HG03571 (cell line): ENCODE measurements at regions not wholly inside any gene's neighbourhood (a gene's known extent, or its start where the extent isn't known, plus 50 kb on each side); places are given as distances from the start of the nearest gene placed in this dataset.

Source experiments
- ATAC-seq: cut with Tn5 transposase; IDR thresholded peaks from one replicate; pipeline ENCODE4 v1.9.1; 2021; ENCODE audit not compliant: unreplicated experiment

DNA sequence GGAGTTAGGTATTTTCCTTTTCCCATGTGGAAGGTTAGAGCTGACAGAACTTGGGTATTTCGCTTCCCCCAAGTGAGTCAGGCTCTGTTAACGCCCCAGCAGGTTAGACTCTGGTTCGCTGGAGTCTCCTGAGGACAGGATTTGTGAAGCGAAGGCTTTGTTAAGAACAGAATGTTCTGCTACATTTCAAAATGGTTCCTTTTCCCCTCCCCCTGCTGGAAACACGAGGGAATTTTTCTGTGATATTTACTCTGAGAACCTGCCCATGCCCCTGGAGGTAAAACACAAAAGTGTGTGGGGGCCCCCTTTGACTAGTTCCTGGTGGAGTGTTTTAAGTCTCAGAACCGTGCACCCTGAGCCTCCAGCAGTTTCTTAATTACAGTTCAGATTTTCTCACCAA is 731.4 kb upstream of the CITED2 start:
- ATAC-seq = no peak

DNA sequence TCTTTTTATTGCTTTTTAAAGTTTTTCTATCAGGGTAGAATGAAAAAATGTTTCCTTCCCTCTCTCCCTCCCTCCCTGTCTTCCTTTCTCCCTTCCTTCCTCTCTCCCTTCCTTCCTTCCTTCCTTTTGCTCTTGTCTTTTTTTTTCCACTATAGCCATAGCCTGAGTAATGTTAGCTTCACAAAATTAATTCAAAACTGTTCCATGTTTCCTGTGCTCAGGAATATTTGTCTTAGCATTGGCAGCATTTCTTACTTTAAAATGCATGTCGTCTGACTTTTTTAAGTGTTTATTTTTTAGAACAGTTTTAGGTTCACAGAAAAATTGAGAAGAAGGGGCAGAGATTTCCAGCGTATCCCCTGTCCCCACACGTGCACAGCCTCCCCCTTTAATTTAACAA is 730.8 kb upstream of the CITED2 start:
- no peak for ATAC-seq

- ATAC-seq = no peak
Observed at GRCh38 chr6:140101818-140102217, 727.4 kb upstream of the CITED2 start.

DNA sequence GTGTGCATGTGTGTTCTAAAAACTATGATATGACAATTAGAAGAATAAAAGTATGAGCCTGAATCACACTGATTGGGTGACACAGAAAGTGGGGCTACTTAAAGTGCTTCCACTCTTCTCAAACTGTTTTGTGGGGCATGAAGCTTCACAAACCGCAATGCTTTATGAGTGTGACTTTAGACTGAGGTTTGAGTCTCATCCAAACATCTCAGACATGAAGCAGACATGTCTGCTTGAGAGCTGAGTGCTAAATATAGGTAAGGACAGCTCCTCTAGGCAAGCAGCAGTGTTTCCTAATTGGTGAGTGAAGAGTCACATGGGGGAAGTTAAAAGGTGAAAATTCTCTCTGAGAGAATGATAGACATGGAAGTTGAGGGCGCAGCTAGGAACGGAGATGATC is 726.9 kb upstream of the CITED2 start:
- ATAC-seq = no peak

- no peak for ATAC-seq
Observed at GRCh38 chr6:140095532-140095931, 721.1 kb upstream of the CITED2 start.

DNA sequence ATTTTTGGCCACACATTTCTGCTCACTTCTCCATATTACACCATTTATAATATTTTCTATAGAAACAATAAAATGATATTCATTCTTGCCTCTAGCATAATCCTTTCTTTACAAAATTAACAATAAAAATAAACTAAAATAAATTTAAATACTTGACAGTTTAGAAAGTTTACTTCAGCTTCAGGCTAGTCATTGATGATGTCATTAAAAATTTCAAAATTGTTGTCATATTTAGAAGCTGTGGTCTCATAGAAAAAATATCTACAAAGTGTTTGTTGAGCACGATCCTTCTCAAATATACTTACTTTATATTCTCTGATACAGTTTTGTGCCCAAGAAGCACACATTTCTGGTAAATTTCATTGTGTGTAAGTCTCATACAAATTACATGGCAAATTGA is 717.4 kb upstream of the CITED2 start:
- no peak for ATAC-seq

- no peak for ATAC-seq
Observed at GRCh38 chr6:140090871-140091270, 716.4 kb upstream of the CITED2 start.

GRCh38 chr6:140083375-140083774 is 708.9 kb upstream of the CITED2 start:
- ATAC-seq = no peak

- no peak for ATAC-seq
Observed at GRCh38 chr6:140082867-140083297, 708.4 kb upstream of the CITED2 start.

GRCh38 chr6:140079328-140079727 is 704.9 kb upstream of the CITED2 start:
- no peak for ATAC-seq

- no peak for ATAC-seq
Observed at GRCh38 chr6:140078561-140079125, 704.2 kb upstream of the CITED2 start.

- no peak for ATAC-seq
Observed at GRCh38 chr6:140077827-140078560, 703.5 kb upstream of the CITED2 start.

GRCh38 chr6:140076105-140076504 is 701.7 kb upstream of the CITED2 start:
- no peak for ATAC-seq

DNA sequence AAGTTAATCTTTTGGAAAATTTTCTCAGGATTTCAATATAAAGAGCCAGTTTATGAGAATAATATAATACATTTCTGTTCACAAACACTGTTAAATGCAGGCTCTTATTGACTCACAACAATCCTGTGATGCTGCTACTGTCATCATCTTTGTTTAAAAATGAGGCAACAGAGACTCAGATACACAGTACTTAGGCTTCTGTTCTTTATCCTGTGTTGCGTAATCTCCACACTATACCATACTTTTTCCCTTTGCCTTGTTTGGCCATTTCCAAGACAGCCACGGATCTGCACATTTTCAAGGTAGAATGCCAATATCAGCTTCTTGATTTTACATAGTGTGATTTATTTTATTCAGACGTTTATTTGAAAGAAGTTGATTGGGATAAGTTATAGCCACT is 699.0 kb upstream of the CITED2 start:
- no peak for ATAC-seq

DNA sequence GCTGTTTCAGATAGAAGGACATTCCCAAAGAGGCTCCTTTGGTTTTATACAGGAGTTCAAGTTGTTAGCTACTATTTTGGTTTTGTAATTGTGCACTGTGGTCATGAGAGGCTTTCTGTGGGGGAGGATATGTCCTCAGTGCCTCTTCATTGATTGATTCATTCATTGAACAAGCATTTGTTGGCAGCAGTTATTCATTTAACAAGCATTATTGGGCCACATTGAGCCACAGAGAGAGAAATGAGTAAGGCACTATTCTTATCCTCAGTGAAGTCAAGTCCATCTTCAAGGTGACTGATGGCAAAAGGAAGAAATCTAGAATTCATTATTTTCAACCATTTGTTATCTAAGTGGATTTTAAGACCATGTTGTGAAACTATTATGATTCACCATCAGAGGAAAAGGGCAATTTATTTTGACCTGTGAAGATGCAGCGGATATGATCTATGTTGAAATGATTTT is 697.2 kb upstream of the CITED2 start:
- no peak for ATAC-seq

DNA sequence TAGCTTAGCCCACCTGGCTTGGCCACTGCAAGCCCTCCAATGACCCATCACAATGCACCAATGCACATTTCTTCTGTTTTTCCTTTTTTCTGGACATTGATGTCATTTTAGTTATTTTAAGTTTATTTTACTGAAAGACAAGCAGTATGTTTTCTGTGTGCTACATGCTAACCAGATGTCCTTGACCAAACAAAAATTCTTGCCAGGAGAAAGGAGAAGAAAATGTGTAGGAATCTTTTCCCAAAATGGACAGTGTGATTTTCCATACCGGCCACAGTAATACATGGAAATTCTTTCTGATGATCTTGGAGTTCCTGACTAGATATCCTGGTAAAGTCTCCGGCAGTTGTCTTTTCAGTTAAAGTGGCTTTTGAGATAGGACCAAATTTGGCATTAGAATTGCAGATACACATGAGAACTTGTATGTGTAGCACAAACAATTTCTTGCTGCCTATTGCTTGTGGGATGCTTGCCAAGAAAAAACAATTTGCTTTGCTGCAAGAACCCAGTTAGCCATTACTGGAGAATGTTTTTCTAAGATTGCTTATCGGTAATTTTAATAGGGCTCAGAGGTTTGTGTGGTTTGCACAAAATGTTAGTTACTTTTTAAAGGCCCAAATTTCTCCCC is 696.5 kb upstream of the CITED2 start:
- no peak for ATAC-seq

DNA sequence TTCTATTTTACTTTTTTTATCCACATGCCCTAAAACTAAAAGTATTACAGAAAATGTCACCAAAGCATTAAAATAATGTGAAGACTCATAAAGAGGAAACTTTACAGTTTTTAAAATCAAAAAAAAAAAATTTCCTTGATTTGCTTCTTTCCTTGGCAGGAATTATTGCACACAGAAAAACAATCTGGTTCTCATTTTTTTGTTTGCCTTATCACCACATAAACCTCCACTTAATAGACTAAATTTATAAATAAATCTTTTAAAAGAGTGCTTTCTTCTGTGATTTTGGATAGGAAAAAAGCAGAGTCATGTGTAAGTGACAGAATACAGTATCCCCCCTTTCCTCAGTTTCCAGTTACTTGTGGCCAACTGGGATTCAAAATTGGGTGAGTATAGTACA is 695.1 kb upstream of the CITED2 start:
- no peak for ATAC-seq

- ATAC-seq = no peak
Observed at GRCh38 chr6:140068801-140069200, 694.4 kb upstream of the CITED2 start.

- ATAC-seq = no peak
Observed at GRCh38 chr6:140064366-140064765, 689.9 kb upstream of the CITED2 start.

DNA sequence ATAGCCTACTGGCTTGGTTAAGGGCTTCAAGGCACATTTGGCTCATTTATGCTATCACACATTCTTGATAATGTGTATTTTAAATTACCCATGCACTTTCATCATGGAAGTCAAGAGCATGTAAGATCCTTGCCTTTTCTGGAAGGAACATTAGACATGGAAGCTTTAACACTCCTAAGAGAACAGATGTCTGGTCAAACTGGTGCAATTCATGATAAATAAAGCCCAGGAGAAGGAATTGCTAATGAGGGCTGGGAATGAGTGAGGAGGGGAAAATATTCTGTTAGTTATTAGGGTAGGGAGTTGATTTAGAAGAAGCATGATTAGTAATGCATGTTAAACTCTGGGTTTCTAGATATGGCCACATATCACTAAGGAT is 688.6 kb upstream of the CITED2 start:
- no peak for ATAC-seq

GRCh38 chr6:140062043-140063020 is 687.9 kb upstream of the CITED2 start:
- no peak for ATAC-seq
